ENCODE measurements at regions not wholly inside any gene's neighbourhood (a gene's known extent, or its start where the extent isn't known, plus 50 kb on each side); places are given as distances from the start of the nearest gene placed in this dataset.

- H2AFZ ChIP-seq (ENCODE audit: control insufficient read depth, low read length) = no peak overlapping the region
- dilution Hi-C loops (cut with MboI; ENCODE audit: extremely low pct_ligation_motif_present, low sequenced_read_pairs) = no loop called here
- H3K9me1 ChIP-seq (ENCODE audit: control insufficient read depth, extremely low read depth, insufficient read depth, low read length) = no peaks in the 10 kb centered on the region
- no peaks in the 10 kb centered on the region for H3K36me3 ChIP-seq (ENCODE audit: control insufficient read depth in 2 of 2, extremely low read depth in 1 of 2, insufficient read depth in 2 of 2, low read length in 2 of 2)
- H3K27ac ChIP-seq (ENCODE audit: control insufficient read depth, insufficient read depth, low read length) = no peak overlapping the region
- TF ChIP-seq CTCF (optimal IDR thresholded peaks at IDR 0.05 in 1 of 3, IDR thresholded peaks at IDR 0.05 in 1 of 3, conservative IDR thresholded peaks at IDR 0.05 in 1 of 3; ENCODE audit: extremely low read depth in 1 of 3, insufficient read depth in 2 of 3, low read length in 3 of 3) (no peak), EZH2 (IDR thresholded peaks at IDR 0.05; ENCODE audit: low read length) (no peak)
- H3K27me3 ChIP-seq (ENCODE audit: control insufficient read depth, extremely low read depth, insufficient read depth, low read length) = no peaks in the 10 kb centered on the region
- H3K9me3 ChIP-seq (ENCODE audit: control insufficient read depth, low read depth, low read length) = no peaks in the 10 kb centered on the region
- H3K79me2 ChIP-seq (ENCODE audit: control insufficient read depth, insufficient read depth, low read length) = no peaks in the 10 kb centered on the region
- H4K20me1 ChIP-seq (ENCODE audit: control insufficient read depth, extremely low read depth, insufficient read depth, low read length) = no peaks in the 10 kb centered on the region
- no peak overlapping the region for H3K9ac ChIP-seq (ENCODE audit: control insufficient read depth, extremely low read depth, insufficient read depth, low read length)
- no peak overlapping the region for H3K4me3 ChIP-seq (ENCODE audit: control insufficient read depth in 2 of 3, extremely low read depth in 1 of 3, insufficient read depth in 2 of 3, low read depth in 1 of 3, low read length in 3 of 3)
- FAIRE-seq (no peak), DNase-seq (ENCODE audit: low read depth, low spot score) (no peak)
- no peaks in the 10 kb centered on the region for H3K4me1 ChIP-seq (ENCODE audit: control insufficient read depth, extremely low read depth, insufficient read depth, low read length)
- H3K4me2 ChIP-seq (ENCODE audit: control insufficient read depth, extremely low read depth, insufficient read depth, low read depth, low read length) = no peak overlapping the region
Observed at GRCh38 chr5:20353499-20353898, 365.5 kb upstream of the CDH18 start.

- dilution Hi-C loops (cut with MboI; ENCODE audit: extremely low pct_ligation_motif_present, low sequenced_read_pairs) = no loop called here
- H3K9ac ChIP-seq (ENCODE audit: control insufficient read depth, extremely low read depth, insufficient read depth, low read length) = no peak overlapping the region
- no peak overlapping the region for H3K27ac ChIP-seq (ENCODE audit: control insufficient read depth, insufficient read depth, low read length)
- no peaks in the 10 kb centered on the region for H3K36me3 ChIP-seq (ENCODE audit: control insufficient read depth in 2 of 2, extremely low read depth in 1 of 2, insufficient read depth in 2 of 2, low read length in 2 of 2)
- TF ChIP-seq EZH2 (IDR thresholded peaks at IDR 0.05; ENCODE audit: low read length) = no peak
- TF ChIP-seq CTCF (optimal IDR thresholded peaks at IDR 0.05 in 1 of 3, IDR thresholded peaks at IDR 0.05 in 1 of 3, conservative IDR thresholded peaks at IDR 0.05 in 1 of 3; ENCODE audit: extremely low read depth in 1 of 3, insufficient read depth in 2 of 3, low read length in 3 of 3) = no peak
- no peaks in the 10 kb centered on the region for H3K9me1 ChIP-seq (ENCODE audit: control insufficient read depth, extremely low read depth, insufficient read depth, low read length)
- no peaks in the 10 kb centered on the region for H3K27me3 ChIP-seq (ENCODE audit: control insufficient read depth, extremely low read depth, insufficient read depth, low read length)
- FAIRE-seq (no peak), DNase-seq (ENCODE audit: low read depth, low spot score) (no peak)
- H3K79me2 ChIP-seq (ENCODE audit: control insufficient read depth, insufficient read depth, low read length) = no peaks in the 10 kb centered on the region
- H3K9me3 ChIP-seq (ENCODE audit: control insufficient read depth, low read depth, low read length) = no peaks in the 10 kb centered on the region
- H4K20me1 ChIP-seq (ENCODE audit: control insufficient read depth, extremely low read depth, insufficient read depth, low read length) = no peaks in the 10 kb centered on the region
- H3K4me3 ChIP-seq (ENCODE audit: control insufficient read depth in 2 of 3, extremely low read depth in 1 of 3, insufficient read depth in 2 of 3, low read depth in 1 of 3, low read length in 3 of 3) = no peak overlapping the region
- no peak overlapping the region for H3K4me2 ChIP-seq (ENCODE audit: control insufficient read depth, extremely low read depth, insufficient read depth, low read depth, low read length)
- H3K4me1 ChIP-seq (ENCODE audit: control insufficient read depth, extremely low read depth, insufficient read depth, low read length) = no peaks in the 10 kb centered on the region
- no peak overlapping the region for H2AFZ ChIP-seq (ENCODE audit: control insufficient read depth, low read length)
Observed at GRCh38 chr5:20351849-20352248, 363.8 kb upstream of the CDH18 start.
